HepG2 (cell line): ENCODE measurements at regions not wholly inside any gene's neighbourhood (a gene's known extent, or its start where the extent isn't known, plus 50 kb on each side); places are given as distances from the start of the nearest gene placed in this dataset.

Source experiments
- ATAC-seq: fragments of 200-7000 bp; cut with Tn5 transposase; 3 replicates; pipeline ENCODE4 v1.9.1; 2020; ENCODE audit warnings: mild to moderate bottlenecking, moderate library complexity
- BruUV-seq: library from RNA; stranded (reverse); fragments of 400-500 nt; replicated peaks from 2 replicates; lab custom pipeline; 2021; lab: Mats Ljungman, UMichigan
- CTCF ChIA-PET: fragments of 300-600 bp; formaldehyde crosslinking; extraction: SDS; loops from one replicate; lab custom pipeline; 2021; ENCODE audit warnings: low total read pairs, inconsistent platforms, low intra/inter-chr PET ratio; lab: Yijun Ruan, JAX
- POLR2A ChIA-PET: fragments of 350-600 bp; sonication (Branson Sonifier 250); formaldehyde crosslinking; loops from one replicate; lab custom pipeline; 2020; ENCODE audit warnings: antibody characterized with exemption, inconsistent platforms; lab: Yijun Ruan, JAX
- DNase-seq: peaks from one replicate; pipeline ENCODE4 v3.0.0-alpha.2; 2015; ENCODE audit warnings: low spot score
- FAIRE-seq: peaks from 3 replicates; lab custom pipeline; 2011; peaks lifted over from hg19 to GRCh38; lab: Jason Lieb, UNC
- H2AFZ ChIP-seq: one replicate; pipeline ENCODE4 v1.6.1; 2011; ENCODE audit warnings: low read length, inconsistent platforms
- H3K27ac ChIP-seq: fragments of 300-600 bp; 3 replicates; pipeline ENCODE4 v1.8.0; 2011; ENCODE audit warnings: mixed run types, mild to moderate bottlenecking, mixed read lengths, low read length, inconsistent platforms; ENCODE audit not compliant: insufficient read depth; ENCODE audit errors: extremely low read length
- H3K27me3 ChIP-seq, 2 experiments: fragments of 200-600 bp in 1 of 2; 2 replicates in 1 of 2; 3 replicates in 1 of 2; pipeline versions ENCODE4 v1.6.0 to v1.8.0; 2011; ENCODE audit warnings: low read length in 2 of 2, mild to moderate bottlenecking in 2 of 2, moderate library complexity in 2 of 2, inconsistent platforms in 1 of 2; ENCODE audit not compliant: insufficient read depth in 2 of 2, control insufficient read depth in 1 of 2
- H3K36me3 ChIP-seq, 2 experiments: fragments of 200-600 bp in 1 of 2; replicated peaks in 1 of 2; 2 replicates in 1 of 2; 3 replicates in 1 of 2; pipeline versions ENCODE4 v1.5.1 to v1.8.0; 2011; ENCODE audit warnings: low read length in 2 of 2, inconsistent platforms in 1 of 2; ENCODE audit not compliant: insufficient read depth in 2 of 2, control insufficient read depth in 1 of 2
- H3K4me1 ChIP-seq: 2 replicates; pipeline ENCODE4 v1.5.1; 2012; ENCODE audit warnings: low read length, inconsistent platforms; ENCODE audit not compliant: insufficient read depth
- H3K4me2 ChIP-seq: 2 replicates; pipeline ENCODE4 v1.6.0; 2011; ENCODE audit warnings: low read depth, low read length, inconsistent platforms
- H3K4me3 ChIP-seq, 3 experiments: fragments of 200-600 bp in 1 of 3; sonication (generic), shearing (Covaris generic) in 1 of 3; replicated peaks in 1 of 3; 2 replicates each; pipeline ENCODE4 v1.5.1; 2011 to 2016; ENCODE audit warnings: low read length in 3 of 3, inconsistent platforms in 2 of 3, low read depth in 2 of 3, mild to moderate bottlenecking in 2 of 3, control low read depth in 1 of 3, mixed read lengths in 1 of 3; ENCODE audit not compliant: insufficient read depth in 1 of 3
- H3K79me2 ChIP-seq: one replicate; pipeline ENCODE4 v1.6.1; 2011; ENCODE audit warnings: low read length, inconsistent platforms; ENCODE audit not compliant: insufficient read depth
- H3K9ac ChIP-seq: 2 replicates; pipeline ENCODE4 v1.6.0; 2011; ENCODE audit warnings: mild to moderate bottlenecking, low read depth, low read length, inconsistent platforms; ENCODE audit not compliant: insufficient read depth
- H3K9me3 ChIP-seq: 2 replicates; pipeline ENCODE4 v1.5.1; 2012; ENCODE audit warnings: mild to moderate bottlenecking, low read length
- H4K20me1 ChIP-seq: 2 replicates; pipeline ENCODE4 v1.6.0; 2011; ENCODE audit warnings: inconsistent platforms, mild to moderate bottlenecking, low read length, moderate library complexity; ENCODE audit not compliant: insufficient read depth
- CC2D1A ChIP-seq: sonication (generic); formaldehyde crosslinking; IDR thresholded peaks from 2 replicates; pipeline ENCODE4 v1.8.1; 2023; ENCODE audit warnings: mild to moderate bottlenecking, missing genetic modification reagents
- FOXO4 ChIP-seq: sonication (generic); formaldehyde crosslinking; conservative IDR thresholded peaks from 2 replicates; pipeline ENCODE4 v1.8.1; 2023; ENCODE audit warnings: missing genetic modification reagents
- ISL2 ChIP-seq: sonication (generic); formaldehyde crosslinking; IDR thresholded peaks from 2 replicates; pipeline ENCODE4 v1.5.0; 2020; ENCODE audit warnings: missing genetic modification reagents
- ISX ChIP-seq: sonication (generic); formaldehyde crosslinking; conservative IDR thresholded peaks from 2 replicates; pipeline ENCODE4 v1.5.0; 2020; ENCODE audit warnings: missing genetic modification reagents
- MAF1 ChIP-seq: sonication (generic); formaldehyde crosslinking; IDR thresholded peaks from 2 replicates; pipeline ENCODE4 v1.5.0; 2020; ENCODE audit warnings: missing genetic modification reagents, borderline replicate concordance
- PCBP1 ChIP-seq: fragments of 200-400 bp; formaldehyde crosslinking; IDR thresholded peaks from 2 replicates; pipeline ENCODE4 v1.6.1; 2017; ENCODE audit warnings: mild to moderate bottlenecking, low read depth, low read length, borderline replicate concordance
- POLR2A ChIP-seq, 2 experiments: IDR thresholded peaks; 2 replicates each; pipeline ENCODE4 v1.6.1; 2011; ENCODE audit warnings: low read depth in 2 of 2, low read length in 2 of 2, mild to moderate bottlenecking in 1 of 2, moderate library complexity in 1 of 2; ENCODE audit not compliant: insufficient read depth in 1 of 2
- RBFOX2 ChIP-seq: fragments of 200-400 bp; formaldehyde crosslinking; IDR thresholded peaks from 2 replicates; pipeline ENCODE4 v1.6.1; 2017; ENCODE audit warnings: low read depth, mild to moderate bottlenecking, low read length
- RBM22 ChIP-seq: fragments of 200-400 bp; formaldehyde crosslinking; optimal IDR thresholded peaks from 2 replicates; pipeline ENCODE3; 2017; ENCODE audit warnings: mild to moderate bottlenecking, low read length, moderate library complexity
- SMAD1 ChIP-seq: sonication (generic); formaldehyde crosslinking; IDR thresholded peaks from 2 replicates; pipeline ENCODE4 v1.4.0; 2020; ENCODE audit warnings: missing genetic modification reagents, low read depth, mild to moderate bottlenecking, borderline replicate concordance
- SMARCE1 ChIP-seq: fragments of 450-650 bp; IDR thresholded peaks from 2 replicates; pipeline ENCODE4 v1.6.1; 2017; ENCODE audit warnings: borderline replicate concordance
- TFE3 ChIP-seq: IDR thresholded peaks from 2 replicates; pipeline ENCODE4 v1.6.1; 2016
- THAP11 ChIP-seq: IDR thresholded peaks from 2 replicates; pipeline ENCODE4 v1.6.1; 2016; ENCODE audit warnings: missing biosample characterization, missing genetic modification reagents
- ZBTB42 ChIP-seq: sonication (generic); formaldehyde crosslinking; IDR thresholded peaks from 2 replicates; pipeline ENCODE4 v1.5.0; 2020; ENCODE audit warnings: mild to moderate bottlenecking, missing genetic modification reagents
- ZIK1 ChIP-seq: sonication (generic); formaldehyde crosslinking; IDR thresholded peaks from 2 replicates; pipeline ENCODE4 v1.5.0; 2020; ENCODE audit warnings: mild to moderate bottlenecking, low read depth, missing genetic modification reagents, borderline replicate concordance
- ZNF275 ChIP-seq: sonication (generic); formaldehyde crosslinking; IDR thresholded peaks from 2 replicates; pipeline ENCODE4 v1.8.0; 2022; ENCODE audit warnings: missing genetic modification reagents, mild to moderate bottlenecking, inconsistent platforms, borderline replicate concordance
- ZNF383 ChIP-seq: sonication (generic); formaldehyde crosslinking; IDR thresholded peaks from 2 replicates; pipeline ENCODE4 v1.4.0; 2020; ENCODE audit warnings: missing genetic modification reagents, mild to moderate bottlenecking, borderline replicate concordance
- WGBS: methylation state at CpG from one replicate; pipeline ENCODE4 v1.1.6; 2017; ENCODE audit warnings: low lambda C conversion rate; 5-methylcytosine and 5-hydroxymethylcytosine counted together
- in situ Hi-C: cut with HindIII; loops from 2 replicates; pipeline ENCODE4 v1.10.0; 2017; ENCODE audit warnings: low pct_unique_long_range_greater_than_20kb; ENCODE audit not compliant: extremely low pct_ligation_motif_present
- intact Hi-C: fragments of 100-400 bp; cut with micrococcal nuclease; formaldehyde crosslinking; loops from one replicate; pipeline ENCODE4 v1.10.0; 2022; ENCODE audit not compliant: unreplicated experiment
- TF ChIP-seq, protein P1 (sequence below): sonication (generic); formaldehyde crosslinking; IDR thresholded peaks from 2 replicates; pipeline ENCODE4 v1.9.0; 2021; ENCODE audit warnings: missing genetic modification reagents, borderline replicate concordance

GRCh38 chr10:58995058-58995596, 181.3 kb upstream of the PHYHIPL start (continued):
- TF ChIP-seq THAP11 (CRISPR knock-in tag), result peak; percentile 3; the same call in 1 of the 2 replicates
- no peak for TF ChIP-seq ZNF383 (CRISPR knock-in tag)
- peak; percentile 61 for TF ChIP-seq RBM22
- TF ChIP-seq ZIK1 (CRISPR knock-in tag), result no peak
- no peak for TF ChIP-seq ZNF275
- TF ChIP-seq ISL2 (CRISPR knock-in tag), result 0 out of 2 replicates have a peak, but pooled peaks have one; percentile 8
- peak in 1 of 2 experiments; percentile 43; a peak in 1 of 4 replicates for TF ChIP-seq POLR2A (IDR thresholded peaks at IDR 0.05; ENCODE audit: insufficient read depth in 1 of 2, low read depth in 2 of 2, low read length in 2 of 2)
- TF ChIP-seq RBFOX2, result peak; percentile 54

- Histone ChIP-seq H3K79me2 (no peaks in the 10 kb centered on the region), H3K4me1 (peaks cover 95% of the 10 kb centered on the region), H3K27me3 (no peaks in the 10 kb centered on the region), H4K20me1 (no peaks in the 10 kb centered on the region), H3K9ac (0 out of 2 replicates have a peak overlapping the region, but pooled peaks have one; percentile 7), H3K4me3 (no peak overlapping the region), H3K4me2 (no peak overlapping the region), H3K27ac (peak overlapping the region; percentile 89), H3K36me3 (no peaks in the 10 kb centered on the region), H2AFZ (no peak overlapping the region), H3K9me3 (no peaks in the 10 kb centered on the region)
- ATAC-seq (no peak), FAIRE-seq (no peak), DNase-seq (no peak)
- in situ Hi-C loops (no loop called here), intact Hi-C loops (no loop called here)
- ChIA-PET CTCF (no interaction called here), POLR2A (interaction anchor here (1.8 to 4.8 kb wide), 5 partner anchors 11 to 184 kb away, joined by 7 to 136 read pairs (median 11); no protein-coding TSS in a partner anchor)
- 91% methylated on average over 2 of the region's 2 CpGs for WGBS
- BruUV-seq, result no TSS peak
- TF ChIP-seq SMARCE1, result no peak
- no peak for TF ChIP-seq MAF1 (CRISPR knock-in tag)
- TF ChIP-seq, protein P1, sequence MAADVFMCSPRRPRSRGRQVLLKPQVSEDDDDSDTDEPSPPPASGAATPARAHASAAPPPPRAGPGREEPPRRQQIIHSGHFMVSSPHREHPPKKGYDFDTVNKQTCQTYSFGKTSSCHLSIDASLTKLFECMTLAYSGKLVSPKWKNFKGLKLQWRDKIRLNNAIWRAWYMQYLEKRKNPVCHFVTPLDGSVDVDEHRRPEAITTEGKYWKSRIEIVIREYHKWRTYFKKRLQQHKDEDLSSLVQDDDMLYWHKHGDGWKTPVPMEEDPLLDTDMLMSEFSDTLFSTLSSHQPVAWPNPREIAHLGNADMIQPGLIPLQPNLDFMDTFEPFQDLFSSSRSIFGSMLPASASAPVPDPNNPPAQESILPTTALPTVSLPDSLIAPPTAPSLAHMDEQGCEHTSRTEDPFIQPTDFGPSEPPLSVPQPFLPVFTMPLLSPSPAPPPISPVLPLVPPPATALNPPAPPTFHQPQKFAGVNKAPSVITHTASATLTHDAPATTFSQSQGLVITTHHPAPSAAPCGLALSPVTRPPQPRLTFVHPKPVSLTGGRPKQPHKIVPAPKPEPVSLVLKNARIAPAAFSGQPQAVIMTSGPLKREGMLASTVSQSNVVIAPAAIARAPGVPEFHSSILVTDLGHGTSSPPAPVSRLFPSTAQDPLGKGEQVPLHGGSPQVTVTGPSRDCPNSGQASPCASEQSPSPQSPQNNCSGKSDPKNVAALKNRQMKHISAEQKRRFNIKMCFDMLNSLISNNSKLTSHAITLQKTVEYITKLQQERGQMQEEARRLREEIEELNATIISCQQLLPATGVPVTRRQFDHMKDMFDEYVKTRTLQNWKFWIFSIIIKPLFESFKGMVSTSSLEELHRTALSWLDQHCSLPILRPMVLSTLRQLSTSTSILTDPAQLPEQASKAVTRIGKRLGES (CRISPR knock-in tag), result no peak
- no peak for TF ChIP-seq ISX (CRISPR knock-in tag)
- TF ChIP-seq SMAD1 (CRISPR knock-in tag), result no peak
- no peak for TF ChIP-seq PCBP1
- TF ChIP-seq FOXO4, result no peak
- no peak for TF ChIP-seq CC2D1A (CRISPR knock-in tag)
- TF ChIP-seq ZBTB42 (CRISPR knock-in tag), result no peak
- TF ChIP-seq TFE3 (CRISPR knock-in tag), result no peak
Observed at GRCh38 chr10:58996063-58996462, 180.4 kb upstream of the PHYHIPL start.
